ENCODE measurements at regions not wholly inside any gene's neighbourhood (a gene's known extent, or its start where the extent isn't known, plus 50 kb on each side); places are given as distances from the start of the nearest gene placed in this dataset.

DNA sequence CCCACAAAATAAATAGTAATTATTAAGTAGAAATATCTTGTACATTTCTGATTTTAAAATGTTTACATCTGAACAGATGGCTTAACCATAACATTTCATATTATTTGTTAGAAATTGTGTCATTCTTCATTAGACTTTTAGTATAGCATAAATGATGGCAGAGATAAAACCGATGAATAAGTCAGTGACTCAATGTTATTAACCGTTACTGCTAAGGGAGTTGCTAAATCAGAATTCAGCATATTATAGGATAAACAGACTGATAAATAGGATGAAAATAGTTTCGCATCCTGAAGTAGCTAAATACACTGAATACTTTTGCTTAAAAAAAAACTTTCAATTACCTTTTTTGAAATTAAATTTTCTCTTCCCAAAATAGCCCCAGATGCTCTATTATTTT is 610.6 kb upstream of the ZP4 start:
- TF ChIP-seq, protein P1, sequence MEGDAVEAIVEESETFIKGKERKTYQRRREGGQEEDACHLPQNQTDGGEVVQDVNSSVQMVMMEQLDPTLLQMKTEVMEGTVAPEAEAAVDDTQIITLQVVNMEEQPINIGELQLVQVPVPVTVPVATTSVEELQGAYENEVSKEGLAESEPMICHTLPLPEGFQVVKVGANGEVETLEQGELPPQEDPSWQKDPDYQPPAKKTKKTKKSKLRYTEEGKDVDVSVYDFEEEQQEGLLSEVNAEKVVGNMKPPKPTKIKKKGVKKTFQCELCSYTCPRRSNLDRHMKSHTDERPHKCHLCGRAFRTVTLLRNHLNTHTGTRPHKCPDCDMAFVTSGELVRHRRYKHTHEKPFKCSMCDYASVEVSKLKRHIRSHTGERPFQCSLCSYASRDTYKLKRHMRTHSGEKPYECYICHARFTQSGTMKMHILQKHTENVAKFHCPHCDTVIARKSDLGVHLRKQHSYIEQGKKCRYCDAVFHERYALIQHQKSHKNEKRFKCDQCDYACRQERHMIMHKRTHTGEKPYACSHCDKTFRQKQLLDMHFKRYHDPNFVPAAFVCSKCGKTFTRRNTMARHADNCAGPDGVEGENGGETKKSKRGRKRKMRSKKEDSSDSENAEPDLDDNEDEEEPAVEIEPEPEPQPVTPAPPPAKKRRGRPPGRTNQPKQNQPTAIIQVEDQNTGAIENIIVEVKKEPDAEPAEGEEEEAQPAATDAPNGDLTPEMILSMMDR (IDR thresholded peaks at IDR 0.05; ENCODE audit: insufficient read depth in 1 of 2, low read depth in 1 of 2, low read length in 1 of 2, severe bottlenecking in 1 of 2, unreplicated experiment in 1 of 2): no peak
- Mint-ChIP-seq H3K4me1 (ENCODE audit: low read depth, unreplicated experiment) (no peaks in the 10 kb centered on the region), H3K4me3 (ENCODE audit: unreplicated experiment) (no peak overlapping the region), H3K9me3 (ENCODE audit: unreplicated experiment) (peaks cover 17% of the 10 kb centered on the region), H3K36me3 (ENCODE audit: insufficient read depth, unreplicated experiment) (no peaks in the 10 kb centered on the region), H3K27ac (ENCODE audit: unreplicated experiment) (no peak overlapping the region), H3K27me3 (ENCODE audit: insufficient read depth, unreplicated experiment) (no peaks in the 10 kb centered on the region)
- ChIA-PET POLR2A (no interaction called here), CTCF (no interaction called here)
- intact Hi-C loops (cut with micrococcal nuclease; ENCODE audit: unreplicated experiment): no loop called here
- no TSS peak for BruUV-seq (replicated peaks)
- no peak overlapping the region for H3K4me3 ChIP-seq (ENCODE audit: low read depth, low read length)
- no peak for DNase-seq
- H3K4me1 ChIP-seq: no peaks in the 10 kb centered on the region
- H3K36me3 ChIP-seq (ENCODE audit: control insufficient read depth, insufficient read depth, low read length): no peaks in the 10 kb centered on the region
- H3K27me3 ChIP-seq (replicated peaks; ENCODE audit: control insufficient read depth, insufficient read depth, low read length): no peaks in the 10 kb centered on the region
- no peaks in the 10 kb centered on the region for H3K9me3 ChIP-seq

GRCh38 chr1:238499021-238499420 is 608.3 kb upstream of the ZP4 start:
- ChIA-PET POLR2A (no interaction called here), CTCF (no interaction called here)
- Mint-ChIP-seq H3K4me1 (ENCODE audit: low read depth, unreplicated experiment) (no peaks in the 10 kb centered on the region), H3K27me3 (ENCODE audit: insufficient read depth, unreplicated experiment) (no peaks in the 10 kb centered on the region), H3K27ac (ENCODE audit: unreplicated experiment) (no peak overlapping the region), H3K4me3 (ENCODE audit: unreplicated experiment) (no peak overlapping the region), H3K9me3 (ENCODE audit: unreplicated experiment) (peaks cover 17% of the 10 kb centered on the region), H3K36me3 (ENCODE audit: insufficient read depth, unreplicated experiment) (no peaks in the 10 kb centered on the region)
- Histone ChIP-seq H3K27me3 (replicated peaks; ENCODE audit: control insufficient read depth, insufficient read depth, low read length) (no peaks in the 10 kb centered on the region), H3K36me3 (ENCODE audit: control insufficient read depth, insufficient read depth, low read length) (no peaks in the 10 kb centered on the region), H3K4me1 (no peaks in the 10 kb centered on the region), H3K4me3 (ENCODE audit: low read depth, low read length) (no peak overlapping the region), H3K9me3 (no peaks in the 10 kb centered on the region)
- intact Hi-C loops (cut with micrococcal nuclease; ENCODE audit: unreplicated experiment): no loop called here
- TF ChIP-seq, protein P1 (IDR thresholded peaks at IDR 0.05; ENCODE audit: insufficient read depth in 1 of 2, low read depth in 1 of 2, low read length in 1 of 2, severe bottlenecking in 1 of 2, unreplicated experiment in 1 of 2): no peak
- no peak for DNase-seq
- no TSS peak for BruUV-seq (replicated peaks)

GRCh38 chr1:238492271-238492670 is 601.5 kb upstream of the ZP4 start:
- H3K4me3 Mint-ChIP-seq (ENCODE audit: unreplicated experiment): no peak overlapping the region
- H3K4me1 Mint-ChIP-seq (ENCODE audit: low read depth, unreplicated experiment): no peaks in the 10 kb centered on the region
- POLR2A ChIA-PET: no interaction called here

More at GRCh38 chr1:238492271-238492670, 601.5 kb upstream of the ZP4 start:
- Mint-ChIP-seq H3K27ac (ENCODE audit: unreplicated experiment) (no peak overlapping the region), H3K27me3 (ENCODE audit: insufficient read depth, unreplicated experiment) (no peaks in the 10 kb centered on the region), H3K9me3 (ENCODE audit: unreplicated experiment) (no peaks in the 10 kb centered on the region), H3K36me3 (ENCODE audit: insufficient read depth, unreplicated experiment) (no peaks in the 10 kb centered on the region)
- no TSS peak for BruUV-seq (replicated peaks)
- H3K27me3 ChIP-seq (replicated peaks; ENCODE audit: control insufficient read depth, insufficient read depth, low read length): no peaks in the 10 kb centered on the region
- intact Hi-C loops (cut with micrococcal nuclease; ENCODE audit: unreplicated experiment): no loop called here
- H3K4me3 ChIP-seq (ENCODE audit: low read depth, low read length): no peak overlapping the region
- no peak for DNase-seq
- CTCF ChIA-PET: no interaction called here
- H3K4me1 ChIP-seq: no peaks in the 10 kb centered on the region
- no peaks in the 10 kb centered on the region for H3K36me3 ChIP-seq (ENCODE audit: control insufficient read depth, insufficient read depth, low read length)
- TF ChIP-seq, protein P1 (IDR thresholded peaks at IDR 0.05; ENCODE audit: insufficient read depth in 1 of 2, low read depth in 1 of 2, low read length in 1 of 2, severe bottlenecking in 1 of 2, unreplicated experiment in 1 of 2): no peak
- H3K9me3 ChIP-seq: no peaks in the 10 kb centered on the region

Data from Caco-2 (cell line).